ENCODE measurements at regions not wholly inside any gene's neighbourhood (a gene's known extent, or its start where the extent isn't known, plus 50 kb on each side); places are given as distances from the start of the nearest gene placed in this dataset.

- no peaks in the 10 kb centered on the region for H3K9me3 ChIP-seq (ENCODE audit: control insufficient read depth, low read depth, low read length)
- no peaks in the 10 kb centered on the region for H3K9me1 ChIP-seq (ENCODE audit: control insufficient read depth, extremely low read depth, insufficient read depth, low read length)
- H2AFZ ChIP-seq (ENCODE audit: control insufficient read depth, low read length) = no peak overlapping the region
- no peak for DNase-seq (ENCODE audit: low read depth, low spot score)
- dilution Hi-C loops (cut with MboI; ENCODE audit: extremely low pct_ligation_motif_present, low sequenced_read_pairs) = no loop called here
- H3K9ac ChIP-seq (ENCODE audit: control insufficient read depth, extremely low read depth, insufficient read depth, low read length) = no peak overlapping the region
- H4K20me1 ChIP-seq (ENCODE audit: control insufficient read depth, extremely low read depth, insufficient read depth, low read length) = no peaks in the 10 kb centered on the region
- H3K27me3 ChIP-seq (ENCODE audit: control insufficient read depth, extremely low read depth, insufficient read depth, low read length) = no peaks in the 10 kb centered on the region
- TF ChIP-seq CTCF (optimal IDR thresholded peaks at IDR 0.05 in 1 of 3, IDR thresholded peaks at IDR 0.05 in 1 of 3, conservative IDR thresholded peaks at IDR 0.05 in 1 of 3; ENCODE audit: extremely low read depth in 1 of 3, insufficient read depth in 2 of 3, low read length in 3 of 3) (no peak), EZH2 (IDR thresholded peaks at IDR 0.05; ENCODE audit: low read length) (no peak)
- no peak overlapping the region for H3K4me2 ChIP-seq (ENCODE audit: control insufficient read depth, extremely low read depth, insufficient read depth, low read depth, low read length)
- H3K27ac ChIP-seq (ENCODE audit: control insufficient read depth, insufficient read depth, low read length) = no peak overlapping the region
- no peak for FAIRE-seq
- H3K36me3 ChIP-seq (ENCODE audit: control insufficient read depth in 2 of 2, extremely low read depth in 1 of 2, insufficient read depth in 2 of 2, low read length in 2 of 2) = no peaks in the 10 kb centered on the region
- no peaks in the 10 kb centered on the region for H3K79me2 ChIP-seq (ENCODE audit: control insufficient read depth, insufficient read depth, low read length)
- no peaks in the 10 kb centered on the region for H3K4me1 ChIP-seq (ENCODE audit: control insufficient read depth, extremely low read depth, insufficient read depth, low read length)
- no peak overlapping the region for H3K4me3 ChIP-seq (ENCODE audit: control insufficient read depth in 2 of 3, extremely low read depth in 1 of 3, insufficient read depth in 2 of 3, low read depth in 1 of 3, low read length in 3 of 3)
These were observed 757.4 kb downstream of the SATB2 start for GRCh38 chr2:198700319-198700718.

GRCh38 chr2:198698230-198698629, 759.5 kb downstream of the SATB2 start:
- Histone ChIP-seq H3K4me3 (ENCODE audit: control insufficient read depth in 2 of 3, extremely low read depth in 1 of 3, insufficient read depth in 2 of 3, low read depth in 1 of 3, low read length in 3 of 3) (no peak overlapping the region), H4K20me1 (ENCODE audit: control insufficient read depth, extremely low read depth, insufficient read depth, low read length) (no peaks in the 10 kb centered on the region), H3K4me2 (ENCODE audit: control insufficient read depth, extremely low read depth, insufficient read depth, low read depth, low read length) (no peak overlapping the region), H2AFZ (ENCODE audit: control insufficient read depth, low read length) (no peak overlapping the region), H3K9ac (ENCODE audit: control insufficient read depth, extremely low read depth, insufficient read depth, low read length) (no peak overlapping the region), H3K9me3 (ENCODE audit: control insufficient read depth, low read depth, low read length) (no peaks in the 10 kb centered on the region), H3K9me1 (ENCODE audit: control insufficient read depth, extremely low read depth, insufficient read depth, low read length) (no peaks in the 10 kb centered on the region), H3K4me1 (ENCODE audit: control insufficient read depth, extremely low read depth, insufficient read depth, low read length) (no peaks in the 10 kb centered on the region), H3K27ac (ENCODE audit: control insufficient read depth, insufficient read depth, low read length) (no peak overlapping the region), H3K79me2 (ENCODE audit: control insufficient read depth, insufficient read depth, low read length) (no peaks in the 10 kb centered on the region), H3K27me3 (ENCODE audit: control insufficient read depth, extremely low read depth, insufficient read depth, low read length) (no peaks in the 10 kb centered on the region), H3K36me3 (ENCODE audit: control insufficient read depth in 2 of 2, extremely low read depth in 1 of 2, insufficient read depth in 2 of 2, low read length in 2 of 2) (no peaks in the 10 kb centered on the region)
- no peak for DNase-seq (ENCODE audit: low read depth, low spot score)
- TF ChIP-seq CTCF (optimal IDR thresholded peaks at IDR 0.05 in 1 of 3, IDR thresholded peaks at IDR 0.05 in 1 of 3, conservative IDR thresholded peaks at IDR 0.05 in 1 of 3; ENCODE audit: extremely low read depth in 1 of 3, insufficient read depth in 2 of 3, low read length in 3 of 3) (no peak), EZH2 (IDR thresholded peaks at IDR 0.05; ENCODE audit: low read length) (no peak)
- dilution Hi-C loops (cut with MboI; ENCODE audit: extremely low pct_ligation_motif_present, low sequenced_read_pairs) = no loop called here
- no peak for FAIRE-seq

All from keratinocyte (primary cell).